ENCODE measurements at regions not wholly inside any gene's neighbourhood (a gene's known extent, or its start where the extent isn't known, plus 50 kb on each side); places are given as distances from the start of the nearest gene placed in this dataset.

GRCh38 chr9:75432888-75433287 is 344.6 kb downstream of the OSTF1 start:
- no peak overlapping the region for H4K91ac ChIP-seq (ENCODE audit: insufficient read depth, low read depth, low read length)
- H2BK15ac ChIP-seq (ENCODE audit: low read depth, low read length), result no peak overlapping the region
- no peak overlapping the region for H2AFZ ChIP-seq (replicated peaks; ENCODE audit: low read length, poor library complexity)
- no TSS peak for BruUV-seq (replicated peaks)
- dilution Hi-C loops (cut with HindIII; ENCODE audit: low sequenced_read_pairs, unreplicated experiment), result no loop called here
- ChIA-PET CTCF (no interaction called here), POLR2A (ENCODE audit: unreplicated experiment) (no interaction called here)
- H3K9me3 ChIP-seq (ENCODE audit: control insufficient read depth, insufficient read depth, low read length), result peaks cover 3% of the 10 kb centered on the region; the same call in 1 of the 2 replicates
- no peak for TF ChIP-seq NFE2L2 (IDR thresholded peaks at IDR 0.05; ENCODE audit: low read depth, low read length)
- TF ChIP-seq CHD1 (IDR thresholded peaks at IDR 0.05; ENCODE audit: low read depth, low read length), result no peak
- H3K27ac ChIP-seq (ENCODE audit: insufficient read depth, low read length), result no peak overlapping the region
- H2BK120ac ChIP-seq (ENCODE audit: low read depth, low read length), result no peak overlapping the region
- no peaks in the 10 kb centered on the region for H3K4me1 ChIP-seq (ENCODE audit: control insufficient read depth, insufficient read depth, low read length)
- no peak overlapping the region for H3K23ac ChIP-seq (ENCODE audit: low read depth, low read length)
- H2BK5ac ChIP-seq (ENCODE audit: low read depth, low read length, poor library complexity, severe bottlenecking), result no peak overlapping the region
- H3K4ac ChIP-seq (ENCODE audit: low read depth, low read length), result no peak overlapping the region
- H4K20me1 ChIP-seq (ENCODE audit: insufficient read depth, low read length), result no peaks in the 10 kb centered on the region
- no peak overlapping the region for H3K56ac ChIP-seq (ENCODE audit: extremely low read depth, insufficient read depth, low read length)
- no peaks in the 10 kb centered on the region for H3K36me3 ChIP-seq (ENCODE audit: control insufficient read depth, insufficient read depth, low read length)
- in situ Hi-C loops (cut with MboI; ENCODE audit: low sequenced_read_pairs), result no loop called here
- H3K4me3 ChIP-seq (ENCODE audit: insufficient read depth, low read depth, low read length), result no peak overlapping the region
- H3K27me3 ChIP-seq (ENCODE audit: control insufficient read depth, insufficient read depth, low read length), result no peaks in the 10 kb centered on the region
- DNase-seq (no peak), ATAC-seq (ENCODE audit: low read depth) (no peak)
- no peaks in the 10 kb centered on the region for H3K9me1 ChIP-seq (ENCODE audit: insufficient read depth, low read length)
- intact Hi-C loops (cut with micrococcal nuclease), result no loop called here
- no peaks in the 10 kb centered on the region for H3K79me1 ChIP-seq (ENCODE audit: low read depth in 1 of 2, low read length in 2 of 2)
- H2AK9ac ChIP-seq (replicated peaks; ENCODE audit: low read depth, low read length, poor library complexity), result no peak overlapping the region
- H4K5ac ChIP-seq (ENCODE audit: low read depth, low read length), result no peak overlapping the region
- H3K4me2 ChIP-seq (ENCODE audit: low read depth, low read length), result no peak overlapping the region
- no peak overlapping the region for H3K9ac ChIP-seq (ENCODE audit: low read depth, low read length)
- no peak overlapping the region for H3K18ac ChIP-seq (ENCODE audit: low read depth, low read length)
- H2AK5ac ChIP-seq (ENCODE audit: low read depth, low read length), result no peak overlapping the region
- no peak overlapping the region for H3K14ac ChIP-seq (replicated peaks; ENCODE audit: low read depth, low read length)
- H2BK20ac ChIP-seq (ENCODE audit: low read depth, low read length), result no peak overlapping the region
- H4K8ac ChIP-seq (ENCODE audit: low read depth in 2 of 2, low read length in 2 of 2), result no peak overlapping the region
